GM19455 (cell line): ENCODE measurements at regions not wholly inside any gene's neighbourhood (a gene's known extent, or its start where the extent isn't known, plus 50 kb on each side); places are given as distances from the start of the nearest gene placed in this dataset.
"Not testable (repeated sequence)": the region's sequence is repeated elsewhere in the genome, so short reads cannot be mapped to it uniquely, and the experiment has no call there.

Experiments
- ATAC-seq: cut with Tn5 transposase; IDR thresholded peaks from one replicate; pipeline ENCODE4 v1.9.1; 2021; ENCODE audit not compliant: unreplicated experiment

- ATAC-seq = not testable (repeated sequence)
Measured at GRCh38 chr17:30713805-30714204, 110.7 kb downstream of the CRLF3 start.

- not testable (repeated sequence) for ATAC-seq
Measured at GRCh38 chr17:30712859-30713258, 111.6 kb downstream of the CRLF3 start.

- ATAC-seq = not testable (repeated sequence)
Measured at GRCh38 chr17:30711626-30712507, 112.6 kb downstream of the CRLF3 start.

GRCh38 chr17:30711176-30711575 lies 113.3 kb downstream of the CRLF3 start:
- not testable (repeated sequence) for ATAC-seq

- ATAC-seq = not testable (repeated sequence)
Measured at GRCh38 chr17:30710276-30711088, 114.0 kb downstream of the CRLF3 start.

- ATAC-seq = not testable (repeated sequence)
Measured at GRCh38 chr17:30709561-30710275, 114.8 kb downstream of the CRLF3 start.

GRCh38 chr17:30709096-30709495 lies 115.4 kb downstream of the CRLF3 start:
- peak; percentile 33 for ATAC-seq

GRCh38 chr17:30708241-30709078 lies 116.0 kb downstream of the CRLF3 start:
- ATAC-seq = peak; percentile 49

GRCh38 chr17:30707724-30708240 lies 116.7 kb downstream of the CRLF3 start:
- ATAC-seq = not testable (repeated sequence)

GRCh38 chr17:30706461-30707335 lies 117.8 kb downstream of the CRLF3 start:
- not testable (repeated sequence) for ATAC-seq

- ATAC-seq = not testable (repeated sequence)
Measured at GRCh38 chr17:30706004-30706403, 118.5 kb downstream of the CRLF3 start.

DNA sequence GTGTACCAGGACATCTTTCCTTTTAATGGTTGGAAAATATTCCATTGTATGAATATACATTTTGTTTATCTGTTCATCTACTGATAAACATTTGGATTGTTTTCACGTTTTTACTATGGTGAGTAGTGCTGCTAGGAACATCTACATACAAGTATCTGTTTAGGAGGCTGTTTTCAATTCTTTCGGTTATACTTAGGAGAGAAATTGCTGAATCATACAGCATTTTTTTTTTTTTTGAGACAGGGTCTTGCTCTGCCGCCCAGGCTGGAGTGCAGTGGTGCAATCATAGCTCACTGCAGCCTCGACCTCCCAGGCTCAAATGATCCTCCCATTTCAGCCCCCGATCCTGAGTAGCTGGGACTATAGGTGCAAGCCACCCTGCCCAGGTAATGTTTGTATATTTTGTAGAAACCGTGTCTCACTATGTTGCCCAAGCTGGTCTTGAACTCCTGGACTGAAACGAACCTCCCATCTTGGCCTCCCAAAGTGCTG lies 122.9 kb downstream of the CRLF3 start:
- ATAC-seq = no peak

DNA sequence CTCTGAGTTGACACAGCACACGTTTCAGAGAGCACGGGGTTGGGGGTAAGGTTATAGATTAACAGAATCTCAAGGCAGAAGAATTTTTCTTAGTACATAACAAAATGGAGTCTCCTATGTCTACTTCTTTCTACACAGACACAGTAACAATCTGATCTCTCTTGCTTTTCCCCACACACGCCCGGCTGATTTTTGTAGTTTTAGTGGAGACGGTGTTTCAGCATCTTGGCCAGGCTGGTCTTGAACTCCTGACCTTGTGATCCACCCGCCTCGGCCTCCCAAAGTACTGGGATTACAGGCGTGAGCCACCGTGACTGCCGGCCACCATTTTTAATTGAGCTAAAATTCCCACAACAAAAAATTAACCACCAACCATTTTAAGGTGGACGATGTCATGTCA lies 123.7 kb downstream of the CRLF3 start:
- ATAC-seq = not testable (repeated sequence)

GRCh38 chr17:30697619-30698460 lies 126.7 kb downstream of the CRLF3 start:
- ATAC-seq = not testable (repeated sequence)

DNA sequence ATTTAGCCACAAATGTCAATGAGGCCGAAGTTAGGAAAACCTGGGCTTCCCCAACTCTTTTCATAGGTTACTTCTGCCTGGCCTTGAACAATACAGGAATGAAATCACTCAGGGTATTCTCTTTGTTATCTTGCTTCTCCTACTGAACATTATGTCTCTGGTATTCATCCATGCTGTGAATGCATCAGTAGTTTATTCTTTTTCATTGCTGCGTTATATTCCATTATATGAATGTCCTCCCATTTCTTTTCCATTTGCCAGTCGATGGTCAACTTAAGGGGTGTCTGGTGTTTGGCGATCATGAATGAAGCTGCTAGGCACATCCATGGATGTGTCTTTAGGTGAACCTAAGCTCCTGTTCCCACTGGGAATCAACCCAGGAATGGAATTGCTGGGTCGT lies 128.3 kb downstream of the CRLF3 start:
- ATAC-seq = no peak

GRCh38 chr17:30695265-30695811 lies 129.2 kb downstream of the CRLF3 start:
- not testable (repeated sequence) for ATAC-seq

GRCh38 chr17:30693772-30694171 lies 130.7 kb downstream of the CRLF3 start:
- ATAC-seq = not testable (repeated sequence)
